ENCODE measurements at regions not wholly inside any gene's neighbourhood (a gene's known extent, or its start where the extent isn't known, plus 50 kb on each side); places are given as distances from the start of the nearest gene placed in this dataset.

- TF ChIP-seq CTCF (IDR thresholded peaks at IDR 0.05) = no peak
- H3K27ac Mint-ChIP-seq (ENCODE audit: unreplicated experiment) = no peak overlapping the region
- no peaks in the 10 kb centered on the region for H3K9me3 Mint-ChIP-seq (ENCODE audit: low read depth)
- H3K36me3 Mint-ChIP-seq (ENCODE audit: low read depth) = no peaks in the 10 kb centered on the region
- H3K27me3 Mint-ChIP-seq (ENCODE audit: low read depth) = peaks cover 7% of the 10 kb centered on the region
- no peak for DNase-seq (ENCODE audit: low spot score)
- no peak overlapping the region for H3K4me3 Mint-ChIP-seq (ENCODE audit: unreplicated experiment)
- no peaks in the 10 kb centered on the region for H3K4me1 Mint-ChIP-seq (ENCODE audit: low read depth)
Observed at GRCh38 chr2:84281510-84281909, 177.6 kb downstream of the SUCLG1 start.

- DNase-seq (ENCODE audit: low spot score) = no peak
- Mint-ChIP-seq H3K4me1 (ENCODE audit: low read depth) (no peaks in the 10 kb centered on the region), H3K27me3 (ENCODE audit: low read depth) (peaks cover 5% of the 10 kb centered on the region), H3K9me3 (ENCODE audit: low read depth) (no peaks in the 10 kb centered on the region), H3K27ac (ENCODE audit: unreplicated experiment) (no peak overlapping the region), H3K36me3 (ENCODE audit: low read depth) (no peaks in the 10 kb centered on the region), H3K4me3 (ENCODE audit: unreplicated experiment) (no peak overlapping the region)
- no peak for TF ChIP-seq CTCF (IDR thresholded peaks at IDR 0.05)
Observed at GRCh38 chr2:84280873-84281272, 178.2 kb downstream of the SUCLG1 start.

GRCh38 chr2:84278386-84278785, 180.7 kb downstream of the SUCLG1 start:
- Mint-ChIP-seq H3K9me3 (ENCODE audit: low read depth) (no peaks in the 10 kb centered on the region), H3K4me1 (ENCODE audit: low read depth) (no peaks in the 10 kb centered on the region), H3K4me3 (ENCODE audit: unreplicated experiment) (no peak overlapping the region), H3K27me3 (ENCODE audit: low read depth) (peaks cover 6% of the 10 kb centered on the region), H3K27ac (ENCODE audit: unreplicated experiment) (no peak overlapping the region), H3K36me3 (ENCODE audit: low read depth) (no peaks in the 10 kb centered on the region)
- no peak for TF ChIP-seq CTCF (IDR thresholded peaks at IDR 0.05)
- no peak for DNase-seq (ENCODE audit: low spot score)

GRCh38 chr2:84276590-84277255, 182.4 kb downstream of the SUCLG1 start:
- Mint-ChIP-seq H3K4me3 (ENCODE audit: unreplicated experiment) (no peak overlapping the region), H3K27me3 (ENCODE audit: low read depth) (peaks cover 8% of the 10 kb centered on the region), H3K27ac (ENCODE audit: unreplicated experiment) (no peak overlapping the region), H3K4me1 (ENCODE audit: low read depth) (no peaks in the 10 kb centered on the region), H3K9me3 (ENCODE audit: low read depth) (no peaks in the 10 kb centered on the region), H3K36me3 (ENCODE audit: low read depth) (no peaks in the 10 kb centered on the region)
- no peak for TF ChIP-seq CTCF (IDR thresholded peaks at IDR 0.05)
- no peak for DNase-seq (ENCODE audit: low spot score)

- no peak overlapping the region for H3K4me3 Mint-ChIP-seq (ENCODE audit: unreplicated experiment)
- no peaks in the 10 kb centered on the region for H3K9me3 Mint-ChIP-seq (ENCODE audit: low read depth)
- H3K27me3 Mint-ChIP-seq (ENCODE audit: low read depth) = peaks cover 14% of the 10 kb centered on the region
- no peak for TF ChIP-seq CTCF (IDR thresholded peaks at IDR 0.05)
- H3K4me1 Mint-ChIP-seq (ENCODE audit: low read depth) = no peaks in the 10 kb centered on the region
- no peak for DNase-seq (ENCODE audit: low spot score)
- H3K27ac Mint-ChIP-seq (ENCODE audit: unreplicated experiment) = no peak overlapping the region
- no peaks in the 10 kb centered on the region for H3K36me3 Mint-ChIP-seq (ENCODE audit: low read depth)
Observed at GRCh38 chr2:84273406-84273805, 185.7 kb downstream of the SUCLG1 start.

Measured in chondrocyte (in vitro differentiated cells).